OCI-LY3 (cell line): ENCODE measurements at regions not wholly inside any gene's neighbourhood (a gene's known extent, or its start where the extent isn't known, plus 50 kb on each side); places are given as distances from the start of the nearest gene placed in this dataset.

Source experiments
- H2AFZ ChIP-seq: fragments of 200-600, 300-600 bp; shearing (Covaris generic); 2 replicates; pipeline ENCODE4 v1.6.0; 2014; ENCODE audit warnings: antibody characterized with exemption, low read depth, low read length
- H3K27ac ChIP-seq: fragments of 200-600, 300-600 bp; sonication (generic); 2 replicates; pipeline ENCODE4 v1.5.1; 2014; ENCODE audit warnings: mild to moderate bottlenecking, low read length, moderate library complexity, mixed read lengths
- H3K27me3 ChIP-seq: fragments of 200-600, 300-600 bp; sonication (generic); 2 replicates; pipeline ENCODE4 v1.6.1; 2014; ENCODE audit warnings: low read depth, low read length, mixed read lengths
- H3K36me3 ChIP-seq: fragments of 200-600, 300-600 bp; sonication (generic); replicated peaks from 2 replicates; pipeline ENCODE3; 2014; ENCODE audit warnings: low read depth, low read length, mixed read lengths
- H3K4me1 ChIP-seq: fragments of 300-600, 200-600 bp; sonication (generic); 2 replicates; pipeline ENCODE4 v1.6.1; 2014; ENCODE audit warnings: low read length, mixed read lengths
- H3K4me2 ChIP-seq: fragments of 200-600, 300-600 bp; sonication (generic); 2 replicates; pipeline ENCODE4 v1.6.1; 2014; ENCODE audit warnings: low read length, mixed read lengths
- H3K4me3 ChIP-seq: fragments of 300-600, 200-600 bp; sonication (generic); 2 replicates; pipeline ENCODE4 v1.5.1; 2014; ENCODE audit warnings: antibody characterized with exemption, mild to moderate bottlenecking, low read length, moderate library complexity
- H3K79me2 ChIP-seq: fragments of 300-600, 200-600 bp; shearing (Covaris generic); 2 replicates; pipeline ENCODE4 v1.6.1; 2014; ENCODE audit warnings: mild to moderate bottlenecking, low read length, mixed read lengths
- H3K9ac ChIP-seq: fragments of 300-600, 200-600 bp; shearing (Covaris generic); 2 replicates; pipeline ENCODE4 v1.6.0; 2014; ENCODE audit warnings: mild to moderate bottlenecking, low read length, moderate library complexity
- H3K9me3 ChIP-seq: fragments of 200-600, 300-600 bp; shearing (Covaris generic); 2 replicates; pipeline ENCODE4 v1.6.1; 2014; ENCODE audit warnings: low read length, mixed read lengths; ENCODE audit not compliant: insufficient read depth
- H4K20me1 ChIP-seq: fragments of 200-600, 300-600 bp; sonication (generic); 2 replicates; pipeline ENCODE4 v1.6.1; 2016; ENCODE audit warnings: low read length, mixed read lengths; ENCODE audit not compliant: insufficient read depth
- EZH2phosphoT487 ChIP-seq: fragments of 200-600 bp; shearing (Covaris generic); IDR thresholded peaks from 2 replicates; pipeline ENCODE4 v1.6.1; 2018; ENCODE audit warnings: antibody characterized with exemption, mixed run types, low read depth
- TF ChIP-seq, protein P1 (sequence below): fragments of 200-600, 300-600 bp; sonication (generic); IDR thresholded peaks from 2 replicates; pipeline ENCODE4 v1.5.1; 2014; ENCODE audit warnings: antibody characterized with exemption, low read length, low read depth

DNA sequence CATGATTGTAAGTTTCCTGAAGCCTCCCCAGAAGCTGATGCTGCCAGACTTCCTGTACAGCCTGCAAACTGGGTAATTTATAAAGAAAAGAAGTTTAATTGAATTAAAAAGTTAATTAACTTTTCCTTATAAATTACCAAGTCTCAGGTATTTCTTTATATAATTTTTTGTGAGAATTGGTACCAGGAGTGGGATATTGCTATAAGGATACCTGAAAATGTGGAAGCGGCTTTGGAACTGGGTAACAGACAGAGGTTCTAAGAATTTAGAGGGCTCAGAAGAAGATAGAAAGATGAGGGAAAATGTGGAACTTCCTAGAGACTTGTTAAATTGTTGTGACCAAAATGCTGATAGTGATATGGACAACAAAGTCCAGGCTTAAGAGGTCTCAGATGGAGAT, 163.1 kb downstream of the PTPRU start:
- TF ChIP-seq, protein P1, sequence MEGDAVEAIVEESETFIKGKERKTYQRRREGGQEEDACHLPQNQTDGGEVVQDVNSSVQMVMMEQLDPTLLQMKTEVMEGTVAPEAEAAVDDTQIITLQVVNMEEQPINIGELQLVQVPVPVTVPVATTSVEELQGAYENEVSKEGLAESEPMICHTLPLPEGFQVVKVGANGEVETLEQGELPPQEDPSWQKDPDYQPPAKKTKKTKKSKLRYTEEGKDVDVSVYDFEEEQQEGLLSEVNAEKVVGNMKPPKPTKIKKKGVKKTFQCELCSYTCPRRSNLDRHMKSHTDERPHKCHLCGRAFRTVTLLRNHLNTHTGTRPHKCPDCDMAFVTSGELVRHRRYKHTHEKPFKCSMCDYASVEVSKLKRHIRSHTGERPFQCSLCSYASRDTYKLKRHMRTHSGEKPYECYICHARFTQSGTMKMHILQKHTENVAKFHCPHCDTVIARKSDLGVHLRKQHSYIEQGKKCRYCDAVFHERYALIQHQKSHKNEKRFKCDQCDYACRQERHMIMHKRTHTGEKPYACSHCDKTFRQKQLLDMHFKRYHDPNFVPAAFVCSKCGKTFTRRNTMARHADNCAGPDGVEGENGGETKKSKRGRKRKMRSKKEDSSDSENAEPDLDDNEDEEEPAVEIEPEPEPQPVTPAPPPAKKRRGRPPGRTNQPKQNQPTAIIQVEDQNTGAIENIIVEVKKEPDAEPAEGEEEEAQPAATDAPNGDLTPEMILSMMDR: no peak
- TF ChIP-seq EZH2phosphoT487: no peak
- no peaks in the 10 kb centered on the region for H3K36me3 ChIP-seq
- H3K4me2 ChIP-seq: no peak overlapping the region
- H3K79me2 ChIP-seq: no peaks in the 10 kb centered on the region
- H3K9ac ChIP-seq: no peak overlapping the region
- no peaks in the 10 kb centered on the region for H4K20me1 ChIP-seq
- no peak overlapping the region for H3K27ac ChIP-seq
- H3K4me3 ChIP-seq: no peak overlapping the region
- no peaks in the 10 kb centered on the region for H3K27me3 ChIP-seq
- no peaks in the 10 kb centered on the region for H3K9me3 ChIP-seq
- H2AFZ ChIP-seq: no peak overlapping the region
- no peaks in the 10 kb centered on the region for H3K4me1 ChIP-seq

DNA sequence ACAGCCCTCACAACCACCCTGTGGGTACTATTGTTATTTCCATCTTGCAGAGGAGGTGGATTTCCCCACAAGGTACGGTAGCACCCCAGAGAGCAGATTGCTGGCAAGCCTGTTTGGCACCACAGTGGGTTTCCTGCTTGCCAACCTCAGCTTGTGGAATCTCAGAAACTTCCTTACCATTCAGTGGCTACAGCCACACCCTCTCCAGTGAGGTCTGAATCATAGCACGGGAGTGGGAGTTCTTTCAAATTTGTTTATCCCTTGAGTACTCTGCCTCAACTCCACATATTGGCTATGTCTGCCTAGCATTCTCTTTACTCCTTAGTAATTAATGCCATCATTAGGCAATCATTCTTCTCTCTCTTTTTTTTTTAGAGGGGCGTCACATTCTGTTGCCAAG, 162.1 kb downstream of the PTPRU start:
- TF ChIP-seq, protein P1: no peak
- no peak for TF ChIP-seq EZH2phosphoT487
- H4K20me1 ChIP-seq: no peaks in the 10 kb centered on the region
- H3K9ac ChIP-seq: no peak overlapping the region
- H3K27me3 ChIP-seq: no peaks in the 10 kb centered on the region
- no peak overlapping the region for H2AFZ ChIP-seq
- H3K4me3 ChIP-seq: no peak overlapping the region
- H3K36me3 ChIP-seq: no peaks in the 10 kb centered on the region
- no peaks in the 10 kb centered on the region for H3K4me1 ChIP-seq
- H3K79me2 ChIP-seq: no peaks in the 10 kb centered on the region
- no peaks in the 10 kb centered on the region for H3K9me3 ChIP-seq
- H3K27ac ChIP-seq: no peak overlapping the region
- H3K4me2 ChIP-seq: no peak overlapping the region

DNA sequence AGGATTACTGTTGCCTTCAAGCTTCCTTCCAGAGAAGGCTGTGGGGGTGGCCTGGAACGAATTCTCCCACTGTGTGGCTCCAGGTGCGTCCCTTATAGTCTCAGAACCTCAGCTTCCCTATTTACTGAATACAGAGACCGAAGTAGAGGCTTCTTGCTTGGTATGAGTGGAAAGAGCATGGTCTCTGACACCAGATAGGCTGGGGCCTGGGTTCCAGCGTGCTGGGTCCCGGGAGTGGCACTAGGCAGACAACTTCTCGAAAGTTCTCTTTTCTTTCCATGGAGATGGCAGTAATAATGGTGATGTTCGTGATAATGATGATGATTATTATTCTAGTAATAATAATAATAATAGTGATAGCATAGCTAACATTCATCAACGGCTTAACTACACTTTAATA, 161.7 kb downstream of the PTPRU start:
- no peaks in the 10 kb centered on the region for H3K27me3 ChIP-seq
- no peak overlapping the region for H3K4me2 ChIP-seq
- H3K4me3 ChIP-seq: no peak overlapping the region
- H3K27ac ChIP-seq: no peak overlapping the region
- H2AFZ ChIP-seq: no peak overlapping the region
- H3K79me2 ChIP-seq: no peaks in the 10 kb centered on the region
- no peak overlapping the region for H3K9ac ChIP-seq
- TF ChIP-seq EZH2phosphoT487: no peak
- TF ChIP-seq, protein P1: no peak
- H3K4me1 ChIP-seq: no peaks in the 10 kb centered on the region
- no peaks in the 10 kb centered on the region for H3K9me3 ChIP-seq
- no peaks in the 10 kb centered on the region for H3K36me3 ChIP-seq
- no peaks in the 10 kb centered on the region for H4K20me1 ChIP-seq

DNA sequence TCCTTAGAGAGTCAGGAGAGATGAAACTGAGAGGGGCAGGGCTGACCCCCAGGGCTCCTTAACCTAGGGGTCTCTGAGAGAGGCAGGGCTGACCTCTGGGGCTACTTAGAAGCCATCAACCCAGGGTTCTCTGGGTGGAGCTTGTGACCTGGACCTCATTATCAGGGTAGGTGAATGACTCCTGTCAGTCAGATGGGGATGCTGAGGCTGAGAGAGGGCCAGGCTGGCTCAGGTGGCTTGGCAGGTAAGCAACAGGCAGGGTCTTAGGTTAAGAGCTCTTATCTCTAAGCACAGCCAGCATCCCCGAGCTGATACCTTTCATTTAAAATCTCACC, 160.9 kb downstream of the PTPRU start:
- H3K79me2 ChIP-seq: no peaks in the 10 kb centered on the region
- no peaks in the 10 kb centered on the region for H3K27me3 ChIP-seq
- no peaks in the 10 kb centered on the region for H3K9me3 ChIP-seq
- no peaks in the 10 kb centered on the region for H3K4me1 ChIP-seq
- H3K36me3 ChIP-seq: no peaks in the 10 kb centered on the region
- no peak overlapping the region for H2AFZ ChIP-seq
- no peak overlapping the region for H3K4me3 ChIP-seq
- no peak overlapping the region for H3K4me2 ChIP-seq
- no peaks in the 10 kb centered on the region for H4K20me1 ChIP-seq
- H3K27ac ChIP-seq: no peak overlapping the region
- H3K9ac ChIP-seq: no peak overlapping the region
- TF ChIP-seq, protein P1: no peak
- no peak for TF ChIP-seq EZH2phosphoT487
